Panc1 (cell line): ENCODE measurements at regions not wholly inside any gene's neighbourhood (a gene's known extent, or its start where the extent isn't known, plus 50 kb on each side); places are given as distances from the start of the nearest gene placed in this dataset.

ENCODE experiments used
- CTCF ChIP-seq: fragments of 450-650 bp; IDR thresholded peaks from 2 replicates; pipeline ENCODE4 v1.5.1; 2017; ENCODE audit warnings: mild to moderate bottlenecking
- SIN3A ChIP-seq: IDR thresholded peaks from 2 replicates; pipeline ENCODE4 v1.6.1; 2012; ENCODE audit warnings: low read depth, mild to moderate bottlenecking, low read length, moderate library complexity, borderline replicate concordance; ENCODE audit not compliant: insufficient read depth

- TF ChIP-seq CTCF: no peak
- TF ChIP-seq SIN3A: no peak
These were observed 159.6 kb downstream of the LHFPL1 start for GRCh38 chrX:112520124-112520523.
